Left ventricle myocardium inferior (tissue), 1 donor: ENCODE measurements at regions not wholly inside any gene's neighbourhood (a gene's known extent, or its start where the extent isn't known, plus 50 kb on each side); places are given as distances from the start of the nearest gene placed in this dataset.

Experiments used
- DNase-seq: peaks from one replicate; pipeline ENCODE4 v3.0.0-alpha.2; 2020
- H3K27ac ChIP-seq: fragments of 200-600 bp; replicated peaks from 2 replicates; pipeline ENCODE4 v1.8.0; 2021
- H3K27me3 ChIP-seq: fragments of 200-600 bp; 2 replicates; pipeline ENCODE4 v1.8.0; 2021; ENCODE audit warnings: low read depth
- H3K36me3 ChIP-seq: fragments of 200-600 bp; 2 replicates; pipeline ENCODE4 v1.8.0; 2021
- H3K4me1 ChIP-seq: fragments of 200-600 bp; 2 replicates; pipeline ENCODE4 v1.8.0; 2021
- H3K4me3 ChIP-seq: fragments of 200-600 bp; 2 replicates; pipeline ENCODE4 v1.8.0; 2021; ENCODE audit warnings: mild to moderate bottlenecking, moderate library complexity
- H3K9me3 ChIP-seq: fragments of 200-600 bp; replicated peaks from 2 replicates; pipeline ENCODE4 v1.8.0; 2021
- intact Hi-C: fragments of 100-400 bp; cut with micrococcal nuclease; formaldehyde crosslinking; loops from one replicate; pipeline ENCODE4 v1.11.0; 2022
- TF ChIP-seq, protein P1 (sequence below): fragments of 200-600 bp; IDR thresholded peaks from 2 replicates; pipeline ENCODE4 v1.8.0; 2021; ENCODE audit warnings: antibody characterized with exemption, mild to moderate bottlenecking, borderline replicate concordance
- donor health status: DM: no; HTN: yes; CAD: no; lungs with severe emphysema.

DNA sequence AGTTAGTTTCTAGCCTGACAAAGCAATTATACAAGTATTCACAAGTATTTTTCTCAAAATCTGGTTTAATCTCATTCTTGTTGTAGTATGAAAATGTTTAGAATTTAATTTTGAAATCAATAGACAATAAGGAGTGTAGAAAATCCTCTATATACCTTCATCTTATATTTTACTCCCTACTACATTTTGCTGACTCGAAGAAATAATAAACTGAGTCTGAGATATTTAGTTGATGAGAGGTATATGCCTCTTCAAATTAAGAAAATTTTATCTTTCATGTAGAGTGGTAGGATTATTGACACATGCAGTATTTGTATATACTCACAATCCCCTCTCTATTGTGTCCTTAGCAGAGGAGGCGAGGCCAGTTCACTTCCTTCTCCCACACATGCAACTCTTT lies 477.7 kb downstream of the MAN2A1 start:
- Histone ChIP-seq H3K27me3 (no peaks in the 10 kb centered on the region), H3K9me3 (peaks cover 30% of the 10 kb centered on the region), H3K27ac (no peak overlapping the region), H3K4me3 (no peak overlapping the region), H3K36me3 (no peaks in the 10 kb centered on the region), H3K4me1 (no peaks in the 10 kb centered on the region)
- TF ChIP-seq, protein P1, sequence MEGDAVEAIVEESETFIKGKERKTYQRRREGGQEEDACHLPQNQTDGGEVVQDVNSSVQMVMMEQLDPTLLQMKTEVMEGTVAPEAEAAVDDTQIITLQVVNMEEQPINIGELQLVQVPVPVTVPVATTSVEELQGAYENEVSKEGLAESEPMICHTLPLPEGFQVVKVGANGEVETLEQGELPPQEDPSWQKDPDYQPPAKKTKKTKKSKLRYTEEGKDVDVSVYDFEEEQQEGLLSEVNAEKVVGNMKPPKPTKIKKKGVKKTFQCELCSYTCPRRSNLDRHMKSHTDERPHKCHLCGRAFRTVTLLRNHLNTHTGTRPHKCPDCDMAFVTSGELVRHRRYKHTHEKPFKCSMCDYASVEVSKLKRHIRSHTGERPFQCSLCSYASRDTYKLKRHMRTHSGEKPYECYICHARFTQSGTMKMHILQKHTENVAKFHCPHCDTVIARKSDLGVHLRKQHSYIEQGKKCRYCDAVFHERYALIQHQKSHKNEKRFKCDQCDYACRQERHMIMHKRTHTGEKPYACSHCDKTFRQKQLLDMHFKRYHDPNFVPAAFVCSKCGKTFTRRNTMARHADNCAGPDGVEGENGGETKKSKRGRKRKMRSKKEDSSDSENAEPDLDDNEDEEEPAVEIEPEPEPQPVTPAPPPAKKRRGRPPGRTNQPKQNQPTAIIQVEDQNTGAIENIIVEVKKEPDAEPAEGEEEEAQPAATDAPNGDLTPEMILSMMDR, result no peak
- DNase-seq, result no peak
- intact Hi-C loops, result no loop called here

DNA sequence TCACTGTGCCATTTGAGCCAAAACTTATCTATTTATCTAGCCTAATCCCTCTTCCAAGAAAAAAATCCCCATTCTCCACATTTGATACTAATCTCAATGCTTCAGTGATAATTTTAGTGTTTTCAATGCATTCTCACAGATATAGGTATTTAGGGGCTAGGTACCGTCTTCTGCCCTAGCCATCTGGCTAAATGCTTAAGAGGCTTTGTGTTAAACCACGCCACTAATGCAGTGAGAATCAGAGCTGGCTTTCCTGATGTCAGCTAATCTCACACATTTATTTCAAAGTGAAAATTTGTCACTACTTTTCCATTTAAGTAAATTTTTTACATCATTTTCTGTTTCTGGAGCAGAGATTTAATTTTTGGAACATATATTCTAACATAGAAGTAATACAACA lies 479.7 kb downstream of the MAN2A1 start:
- Histone ChIP-seq H3K4me1 (no peaks in the 10 kb centered on the region), H3K27me3 (no peaks in the 10 kb centered on the region), H3K9me3 (peaks cover 30% of the 10 kb centered on the region), H3K36me3 (no peaks in the 10 kb centered on the region), H3K4me3 (no peak overlapping the region), H3K27ac (no peak overlapping the region)
- DNase-seq, result no peak
- TF ChIP-seq, protein P1, result no peak
- intact Hi-C loops, result no loop called here

DNA sequence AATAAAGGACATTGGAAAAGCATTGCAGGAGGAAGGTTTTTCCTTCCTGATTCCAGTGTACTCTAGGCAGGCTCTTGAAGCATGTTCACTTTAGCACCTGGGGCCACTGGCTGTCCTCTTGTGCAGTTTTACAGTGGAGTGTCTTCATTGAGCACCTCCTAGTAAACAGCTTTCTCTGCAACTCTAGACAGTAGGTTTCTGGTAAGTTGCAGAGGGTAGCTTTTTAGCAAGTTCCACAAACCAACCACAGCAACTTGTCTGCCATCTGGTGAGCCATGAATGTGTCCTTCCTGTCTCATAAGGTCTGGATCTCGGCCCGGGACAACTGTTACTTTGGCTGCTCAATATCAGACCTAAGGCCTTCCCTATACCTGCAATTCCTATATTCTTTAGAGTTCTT lies 488.0 kb downstream of the MAN2A1 start:
- Histone ChIP-seq H3K27me3 (no peaks in the 10 kb centered on the region), H3K27ac (no peak overlapping the region), H3K36me3 (no peaks in the 10 kb centered on the region), H3K9me3 (peaks cover under 1% of the 10 kb centered on the region), H3K4me3 (no peak overlapping the region), H3K4me1 (no peaks in the 10 kb centered on the region)
- intact Hi-C loops, result no loop called here
- TF ChIP-seq, protein P1, result no peak
- no peak for DNase-seq

DNA sequence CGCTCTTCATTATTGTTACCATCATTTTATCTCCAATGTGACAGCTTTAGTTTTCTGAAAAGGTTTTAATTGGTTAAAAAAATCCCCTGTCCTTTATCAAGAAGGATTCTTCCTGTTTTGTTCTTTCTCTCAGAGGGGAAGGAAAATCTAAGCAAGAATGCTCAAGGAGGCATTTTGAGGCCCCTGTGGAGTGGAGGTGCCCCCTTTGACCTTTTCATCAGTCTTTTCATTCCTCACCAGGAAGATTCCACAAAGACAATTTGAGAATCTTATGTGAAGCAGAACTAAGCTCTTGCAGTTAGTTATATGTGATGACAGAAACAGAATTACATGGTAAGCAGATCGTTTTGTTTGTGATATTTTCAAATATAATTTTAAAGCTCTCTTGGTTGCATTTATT lies 489.6 kb downstream of the MAN2A1 start:
- no peaks in the 10 kb centered on the region for H3K27me3 ChIP-seq
- H3K9me3 ChIP-seq, result peaks cover 14% of the 10 kb centered on the region
- intact Hi-C loops, result no loop called here
- TF ChIP-seq, protein P1, result no peak
- H3K36me3 ChIP-seq, result no peaks in the 10 kb centered on the region
- DNase-seq, result no peak
- no peak overlapping the region for H3K4me3 ChIP-seq
- no peaks in the 10 kb centered on the region for H3K4me1 ChIP-seq
- no peak overlapping the region for H3K27ac ChIP-seq

DNA sequence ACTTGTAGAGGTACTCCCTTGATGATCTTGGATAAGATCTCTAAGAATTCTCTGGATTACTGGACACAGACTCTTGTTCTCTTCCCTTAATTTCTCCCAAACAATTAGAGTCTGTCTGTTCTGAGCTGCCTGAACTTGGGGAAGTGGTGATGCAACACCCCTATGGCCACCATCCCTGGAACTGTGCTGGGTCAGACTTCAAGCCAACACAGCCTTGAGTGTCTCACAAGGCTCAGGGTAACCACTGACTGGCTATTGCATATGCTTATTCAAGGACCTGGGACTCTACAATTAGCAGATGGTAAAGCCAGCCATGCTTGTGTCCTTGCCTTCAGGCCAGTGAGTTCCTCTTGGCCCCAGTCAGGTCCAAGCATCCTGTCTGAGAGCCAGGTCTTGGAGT lies 504.5 kb downstream of the MAN2A1 start:
- H3K27me3 ChIP-seq, result no peaks in the 10 kb centered on the region
- H3K9me3 ChIP-seq, result peaks cover 16% of the 10 kb centered on the region
- intact Hi-C loops, result no loop called here
- H3K27ac ChIP-seq, result no peak overlapping the region
- no peaks in the 10 kb centered on the region for H3K36me3 ChIP-seq
- TF ChIP-seq, protein P1, result no peak
- no peaks in the 10 kb centered on the region for H3K4me1 ChIP-seq
- no peak for DNase-seq
- H3K4me3 ChIP-seq, result no peak overlapping the region

DNA sequence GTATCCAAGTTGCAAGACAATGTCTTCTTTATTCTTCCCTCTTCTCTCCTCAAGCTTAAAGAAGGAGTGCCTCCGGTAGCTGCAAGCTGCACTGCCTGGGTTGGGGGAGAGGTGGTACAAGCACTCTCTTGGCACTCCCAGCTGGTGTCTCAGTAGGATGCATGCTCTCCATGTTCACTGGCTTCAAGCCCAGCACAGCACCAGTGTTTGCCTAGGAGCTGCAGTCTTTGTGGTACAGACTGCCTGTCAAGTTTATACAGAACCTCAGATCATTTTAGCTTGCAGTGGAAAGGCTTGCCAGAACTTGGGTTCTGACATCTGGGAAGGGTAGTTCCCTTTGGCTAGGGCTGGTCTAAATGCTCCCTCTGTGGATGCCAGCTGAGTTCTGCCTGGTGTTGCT lies 505.6 kb downstream of the MAN2A1 start:
- Histone ChIP-seq H3K4me1 (no peaks in the 10 kb centered on the region), H3K4me3 (no peak overlapping the region), H3K27me3 (no peaks in the 10 kb centered on the region), H3K27ac (no peak overlapping the region), H3K36me3 (no peaks in the 10 kb centered on the region), H3K9me3 (peaks cover 20% of the 10 kb centered on the region)
- DNase-seq, result no peak
- TF ChIP-seq, protein P1, result no peak
- intact Hi-C loops, result no loop called here
